ENCODE measurements at regions not wholly inside any gene's neighbourhood (a gene's known extent, or its start where the extent isn't known, plus 50 kb on each side); places are given as distances from the start of the nearest gene placed in this dataset.
"Not testable (repeated sequence)": the region's sequence is repeated elsewhere in the genome, so short reads cannot be mapped to it uniquely, and the experiment has no call there.

GRCh38 chr6:147972448-147972847, 370.2 kb upstream of the SASH1 start:
- no peak for DNase-seq (ENCODE audit: low read depth, low spot score)

GRCh38 chr6:147973806-147974205, 368.8 kb upstream of the SASH1 start:
- DNase-seq (ENCODE audit: low read depth, low spot score) = peak; percentile 5

DNA sequence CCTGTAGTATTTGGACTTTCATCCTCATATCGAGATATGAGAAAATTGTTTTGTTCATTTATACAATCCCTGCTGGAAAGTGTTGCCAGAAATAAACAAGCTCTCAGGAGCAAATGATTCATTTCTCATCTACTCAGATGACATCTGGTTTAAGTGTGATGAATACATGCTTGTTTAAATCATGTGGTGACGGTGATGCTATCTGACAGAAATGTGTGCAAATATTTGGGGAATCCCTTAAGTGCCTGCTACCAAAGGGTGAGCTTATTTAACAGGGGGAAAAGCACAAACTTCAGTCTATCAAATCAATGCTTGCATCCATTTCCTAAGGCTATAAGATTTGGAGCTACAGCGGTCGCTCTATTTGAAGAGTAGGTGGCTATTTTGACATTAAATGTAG, 368.3 kb upstream of the SASH1 start:
- no peak for DNase-seq (ENCODE audit: low read depth, low spot score)

- no peak for DNase-seq (ENCODE audit: low read depth, low spot score)
These were observed 364.7 kb upstream of the SASH1 start for GRCh38 chr6:147977851-147978465.

DNA sequence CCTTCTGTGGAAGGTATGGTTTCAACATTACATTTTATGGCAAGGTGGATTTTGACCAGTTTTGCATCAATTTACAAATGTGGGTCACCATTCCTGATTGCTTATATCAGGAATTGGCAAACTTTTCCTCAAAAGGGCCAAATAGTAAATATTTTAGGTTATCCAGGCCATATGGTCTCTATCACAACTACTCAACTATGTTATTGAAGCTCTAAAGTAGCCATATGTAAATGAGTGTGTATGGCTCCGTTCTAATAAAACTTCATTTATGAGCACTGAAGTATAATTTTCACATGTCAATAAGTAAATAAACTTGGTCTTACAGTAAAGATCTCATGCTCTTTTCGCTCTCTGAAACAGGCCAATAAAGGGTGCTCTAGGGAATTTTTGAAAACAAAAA, 362.7 kb upstream of the SASH1 start:
- no peak for DNase-seq (ENCODE audit: low read depth, low spot score)

DNA sequence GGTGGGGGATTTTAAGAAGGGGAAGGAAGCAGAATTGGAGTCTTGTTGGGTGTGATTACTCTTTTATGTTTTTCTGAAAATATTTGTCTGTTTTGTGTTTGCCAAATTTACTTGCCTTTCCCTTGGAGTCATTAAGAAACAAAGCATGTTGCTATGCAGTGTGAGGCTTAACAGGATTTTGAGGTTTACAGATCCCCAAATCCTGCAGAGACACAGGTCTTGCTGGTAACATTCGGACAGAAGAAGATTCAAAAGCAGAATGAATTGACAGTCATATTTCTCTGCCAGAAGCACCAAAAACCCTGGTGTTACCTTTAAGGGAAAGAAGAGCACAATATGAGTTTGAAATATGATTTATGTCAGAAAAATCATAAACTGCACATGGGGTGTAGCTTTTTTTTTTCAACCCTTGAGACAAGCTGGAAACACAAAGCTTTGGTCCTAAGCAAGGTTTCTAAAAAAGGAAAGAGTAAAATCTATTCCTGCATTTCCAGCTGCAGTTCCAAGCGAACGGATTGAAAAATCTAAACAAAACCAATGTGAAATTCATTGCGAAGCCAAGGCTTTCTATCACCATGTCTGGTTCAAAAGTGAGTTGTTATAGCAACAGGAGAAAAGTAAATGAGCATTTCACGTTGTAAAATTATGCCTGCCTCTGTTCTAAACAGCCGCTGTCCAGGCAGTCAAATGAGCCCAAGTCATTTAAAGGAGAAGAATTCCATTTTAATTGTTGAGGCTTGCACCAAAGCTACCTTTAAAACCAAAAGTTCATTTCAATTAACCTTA, 358.9 kb upstream of the SASH1 start:
- no peak for DNase-seq (ENCODE audit: low read depth, low spot score)

DNA sequence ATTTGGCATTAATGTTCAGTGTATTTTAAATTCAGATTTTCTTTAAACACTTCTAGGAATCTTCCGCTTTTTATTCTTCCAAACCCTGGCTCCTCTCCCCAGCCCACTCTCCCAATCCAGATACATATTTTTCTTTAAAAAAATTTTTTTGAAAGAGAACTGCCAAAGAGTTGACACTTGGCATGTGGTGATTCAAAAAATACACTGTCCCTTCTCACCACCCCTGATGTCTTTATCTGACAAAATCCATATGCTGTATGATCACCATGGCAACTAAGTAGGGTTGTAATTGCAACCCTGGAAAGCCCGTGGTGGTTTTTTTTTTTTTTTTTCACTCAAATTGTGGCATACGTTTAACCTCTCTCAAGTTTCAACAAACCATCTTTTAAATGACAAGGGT, 355.8 kb upstream of the SASH1 start:
- DNase-seq (ENCODE audit: low read depth, low spot score) = no peak

DNA sequence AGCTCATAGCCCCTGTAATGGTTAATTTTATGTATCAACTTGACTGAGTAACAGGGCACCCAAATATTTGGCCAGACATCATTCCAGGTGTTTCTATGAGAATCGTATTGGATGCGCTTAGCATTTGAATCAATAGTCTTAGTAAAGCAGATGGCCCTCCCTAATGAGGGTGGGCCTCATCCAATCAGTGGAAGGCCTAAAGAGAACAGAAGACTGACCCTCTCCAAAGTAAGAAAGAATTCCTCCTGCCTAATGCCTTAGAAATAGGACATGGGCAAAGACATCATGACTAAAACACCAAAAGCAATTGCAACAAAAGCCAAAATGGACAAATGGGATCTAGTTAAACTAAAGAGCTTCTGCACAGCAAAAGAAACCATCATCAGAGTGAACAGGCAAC, 352.5 kb upstream of the SASH1 start:
- no peak for DNase-seq (ENCODE audit: low read depth, low spot score)

GRCh38 chr6:147991961-147992360, 350.7 kb upstream of the SASH1 start:
- no peak for DNase-seq (ENCODE audit: low read depth, low spot score)

DNA sequence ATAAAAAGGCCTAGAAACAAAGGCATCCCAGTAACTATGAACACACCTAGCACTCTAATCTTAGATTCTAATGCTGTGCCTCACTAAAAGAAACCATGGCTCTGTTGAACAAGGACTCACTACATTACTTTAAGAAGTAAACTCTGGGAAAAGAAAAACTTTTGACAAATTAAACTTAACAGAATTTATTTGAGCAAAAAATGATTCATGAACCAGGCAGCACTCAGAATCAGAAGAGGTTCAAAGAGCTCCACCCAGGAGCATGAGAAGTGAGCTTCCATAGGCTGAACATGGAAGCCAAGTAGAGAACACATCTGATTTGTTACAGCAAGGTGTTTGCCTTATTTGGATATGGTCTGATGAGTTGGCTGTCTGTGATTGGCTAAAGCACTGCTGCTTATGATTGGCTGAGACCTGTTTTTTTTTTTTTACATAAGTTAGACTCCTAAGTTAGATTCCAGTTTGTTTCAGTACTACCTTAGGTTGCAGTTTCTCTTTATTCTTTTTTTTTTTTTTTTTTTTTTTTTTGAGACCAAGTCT, 343.6 kb upstream of the SASH1 start:
- no peak for DNase-seq (ENCODE audit: low read depth, low spot score)

DNA sequence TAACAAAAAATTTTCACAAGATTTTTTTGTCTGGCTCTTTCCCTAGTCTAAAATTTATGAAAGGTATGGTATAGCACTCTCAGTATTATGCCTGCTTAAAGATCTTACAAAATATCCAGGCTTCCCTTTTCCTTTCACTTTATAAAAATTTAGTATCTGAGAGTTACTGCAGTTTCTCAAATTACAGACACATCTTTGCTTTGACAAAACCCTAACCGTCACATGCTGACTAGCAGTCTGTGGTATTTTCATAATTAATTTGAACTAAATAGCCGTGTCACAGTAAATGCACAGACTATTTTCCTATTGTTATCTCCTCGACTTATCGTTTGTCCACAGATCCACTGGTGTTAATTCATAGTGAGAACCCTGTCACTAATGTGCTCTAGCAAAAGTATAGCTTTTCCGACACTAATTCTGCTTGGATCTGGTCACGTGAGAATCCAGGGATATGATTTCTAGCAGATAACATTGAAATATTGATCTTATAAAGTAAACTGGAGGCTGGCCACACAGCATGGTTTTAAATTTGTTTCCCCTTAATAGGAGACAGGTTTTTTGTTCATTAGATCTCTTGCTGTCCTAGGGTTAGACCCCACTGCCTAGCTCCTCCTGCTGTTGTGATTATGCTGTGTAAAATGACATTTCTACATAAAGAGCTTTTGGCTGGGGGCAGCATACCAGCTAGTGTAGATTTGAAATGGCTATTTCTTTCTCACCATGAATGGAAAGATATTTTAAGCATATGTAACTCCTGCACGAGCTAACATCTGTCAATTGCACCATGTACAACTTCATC, 340.6 kb upstream of the SASH1 start:
- no peak for DNase-seq (ENCODE audit: low read depth, low spot score)

- DNase-seq (ENCODE audit: low read depth, low spot score) = no peak
These were observed 338.0 kb upstream of the SASH1 start for GRCh38 chr6:148004651-148005050.

DNA sequence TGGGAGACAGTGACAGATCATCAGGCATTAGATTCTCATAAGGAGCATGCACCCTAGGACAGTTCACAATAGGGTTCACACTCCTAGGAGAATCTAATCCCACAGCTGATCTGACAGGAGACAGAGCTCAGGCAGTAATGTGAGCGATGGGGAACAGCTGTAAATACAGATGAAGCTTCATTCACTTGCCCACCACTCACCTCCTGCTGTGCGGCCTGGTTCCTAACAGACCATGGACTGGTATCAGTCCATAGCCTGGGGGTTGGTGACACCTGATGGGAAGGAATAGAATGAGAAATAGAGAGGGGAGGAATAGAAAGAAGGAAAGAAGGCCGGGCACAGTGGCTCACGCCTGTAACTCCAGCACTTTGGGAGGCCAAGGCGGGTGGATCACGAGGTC, 336.8 kb upstream of the SASH1 start:
- no peak for DNase-seq (ENCODE audit: low read depth, low spot score)

DNA sequence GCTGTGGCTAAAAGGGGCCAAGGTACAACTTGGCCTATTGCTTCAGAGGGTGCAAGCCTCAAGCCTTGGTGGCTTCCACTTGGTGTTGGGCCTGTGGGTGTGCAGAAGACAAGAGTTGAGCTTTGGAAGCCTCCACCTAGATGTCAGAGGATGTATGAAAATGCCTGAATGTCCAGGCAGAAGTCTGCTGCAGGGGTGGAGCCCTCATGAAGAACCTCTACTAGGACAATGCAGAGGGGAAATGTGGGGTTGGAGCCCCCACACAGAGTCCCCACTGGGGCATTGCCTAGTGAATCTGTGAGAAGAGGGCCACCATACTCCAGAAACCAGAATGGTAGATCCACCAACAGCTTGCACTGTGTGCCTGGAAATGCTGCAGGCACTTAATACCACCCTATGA, 332.1 kb upstream of the SASH1 start:
- DNase-seq (ENCODE audit: low read depth, low spot score) = not testable (repeated sequence)

DNA sequence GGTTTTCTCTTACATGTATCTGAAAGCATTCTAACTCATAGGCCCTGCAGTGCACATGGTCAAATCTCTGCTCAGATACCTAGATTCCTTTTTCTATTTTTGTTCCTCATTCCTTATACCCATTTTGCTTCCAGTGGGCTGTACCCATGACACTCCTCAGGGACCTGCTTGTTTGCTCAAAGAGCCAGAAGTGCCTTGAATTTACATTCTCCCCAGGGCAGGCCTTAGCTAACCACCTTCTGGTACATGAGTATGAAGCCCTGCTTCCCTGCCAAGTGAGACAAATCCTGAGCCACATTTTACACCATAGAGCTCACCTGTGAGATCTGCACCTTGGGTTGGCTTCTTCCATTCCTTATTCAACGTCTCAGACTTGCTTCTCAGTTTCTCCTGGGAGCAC, 326.6 kb upstream of the SASH1 start:
- no peak for DNase-seq (ENCODE audit: low read depth, low spot score)

DNA sequence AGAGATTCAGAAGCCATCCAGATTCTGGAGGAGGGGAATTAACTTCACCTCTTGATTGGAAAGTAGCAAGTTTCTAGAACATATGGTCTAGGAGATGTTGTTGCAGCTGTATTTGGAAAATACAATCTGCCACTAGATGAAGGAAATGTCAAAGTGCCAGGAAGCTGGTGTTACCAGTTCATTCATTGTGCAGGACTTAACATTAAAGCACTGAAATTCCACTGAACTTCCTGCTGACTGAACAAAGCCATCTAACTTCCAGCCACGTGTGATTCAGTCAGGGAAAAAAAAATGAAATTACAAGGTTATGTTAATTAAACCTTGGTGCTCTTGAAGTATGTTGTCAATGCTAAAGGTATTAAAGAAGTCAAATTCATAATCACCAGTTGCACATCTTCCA, 321.5 kb upstream of the SASH1 start:
- DNase-seq (ENCODE audit: low read depth, low spot score) = no peak

- peak; percentile 4 for DNase-seq (ENCODE audit: low read depth, low spot score)
These were observed 320.9 kb upstream of the SASH1 start for GRCh38 chr6:148021699-148022098.

- DNase-seq (ENCODE audit: low read depth, low spot score) = not testable (repeated sequence)
These were observed 320.4 kb upstream of the SASH1 start for GRCh38 chr6:148022279-148022678.

- DNase-seq (ENCODE audit: low read depth, low spot score) = no peak
These were observed 315.4 kb upstream of the SASH1 start for GRCh38 chr6:148027201-148027600.

DNA sequence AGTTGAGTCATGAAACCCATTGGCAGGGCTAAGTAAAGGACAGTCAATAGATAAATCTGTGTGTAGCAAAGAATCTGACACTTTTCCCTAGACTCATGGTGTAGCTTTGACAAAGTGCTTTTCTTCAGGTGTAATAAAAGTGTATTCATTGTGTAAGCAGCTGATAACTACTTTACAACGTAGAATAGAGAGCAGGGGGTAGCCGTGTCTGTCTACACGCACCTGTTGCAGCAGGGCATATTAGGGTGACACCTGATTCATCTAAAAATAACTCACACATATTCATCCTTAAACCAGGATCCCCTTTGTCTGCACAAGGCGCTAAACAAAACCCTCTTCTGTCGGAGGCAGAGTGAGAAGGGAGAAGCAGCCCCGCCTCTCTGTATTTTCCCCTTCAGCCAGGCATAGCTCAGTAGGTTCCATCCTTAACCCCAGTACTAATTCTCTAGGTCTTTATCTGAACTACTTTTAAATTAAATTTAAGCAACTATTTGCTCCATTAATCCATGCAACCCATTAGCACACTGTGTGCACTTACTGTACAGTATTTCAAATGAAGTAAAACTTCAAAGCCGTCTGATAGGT, 306.7 kb upstream of the SASH1 start:
- DNase-seq (ENCODE audit: low read depth, low spot score) = no peak

- no peak for DNase-seq (ENCODE audit: low read depth, low spot score)
These were observed 305.1 kb upstream of the SASH1 start for GRCh38 chr6:148037496-148037895.

GRCh38 chr6:148041546-148041945, 301.1 kb upstream of the SASH1 start:
- no peak for DNase-seq (ENCODE audit: low read depth, low spot score)
